Neural progenitor cell (in vitro differentiated cells): ENCODE measurements at regions not wholly inside any gene's neighbourhood (a gene's known extent, or its start where the extent isn't known, plus 50 kb on each side); places are given as distances from the start of the nearest gene placed in this dataset. TPM values are rescaled to one million over a fixed set of nuclear protein-coding genes. Genes with fewer than 3 reads are reported as not detected.

Experiments used
- DNase-seq: peaks from one replicate; pipeline ENCODE4 v3.0.0-alpha.2; 2016; ENCODE audit warnings: low spot score
- H2AFZ ChIP-seq: fragments of 200-600 bp; sonication (generic); replicated peaks from 2 replicates; pipeline ENCODE4 v1.6.1; 2016; ENCODE audit warnings: antibody characterized with exemption
- H3F3A ChIP-seq: fragments of 200-600 bp; sonication (generic); 2 replicates; pipeline ENCODE4 v1.6.1; 2016; ENCODE audit warnings: antibody characterized with exemption, low read depth
- H3K27ac ChIP-seq: fragments of 200-600 bp; sonication (generic); 2 replicates; pipeline ENCODE4 v1.5.1; 2016; ENCODE audit warnings: mild to moderate bottlenecking
- H3K27me3 ChIP-seq: fragments of 200-600 bp; sonication (generic); 2 replicates; pipeline ENCODE4 v1.6.1; 2016; ENCODE audit warnings: mild to moderate bottlenecking, moderate library complexity
- H3K36me3 ChIP-seq: fragments of 200-600 bp; sonication (generic); 2 replicates; pipeline ENCODE4 v1.5.1; 2016
- H3K4me1 ChIP-seq: fragments of 200-600 bp; sonication (generic); 2 replicates; pipeline ENCODE4 v1.6.1; 2016; ENCODE audit warnings: mixed run types
- H3K4me2 ChIP-seq: fragments of 200-600 bp; sonication (generic); 2 replicates; pipeline ENCODE4 v1.6.1; 2016
- H3K4me3 ChIP-seq: fragments of 200-600 bp; sonication (generic); 2 replicates; pipeline ENCODE4 v1.5.1; 2016
- H3K79me2 ChIP-seq: fragments of 200-600 bp; sonication (generic); 2 replicates; pipeline ENCODE4 v1.6.1; 2016; ENCODE audit warnings: low read depth
- H3K9ac ChIP-seq: fragments of 200-600 bp; sonication (generic); 2 replicates; pipeline ENCODE4 v1.6.1; 2016
- H3K9me3 ChIP-seq: fragments of 200-600 bp; sonication (generic); 2 replicates; pipeline ENCODE4 v1.5.1; 2016; ENCODE audit warnings: low read depth
- H4K20me1 ChIP-seq: fragments of 200-600 bp; sonication (generic); 2 replicates; pipeline ENCODE4 v1.6.1; 2016; ENCODE audit warnings: low read depth
- H3K27ac Mint-ChIP-seq: 3 replicates; pipeline ENCODE4 v1.8.0; 2021; ENCODE audit warnings: mixed read lengths
- H3K27me3 Mint-ChIP-seq: 2 replicates; pipeline ENCODE4 v1.8.0; 2022; ENCODE audit warnings: low read depth, mild to moderate bottlenecking, inconsistent platforms, moderate library complexity, mixed read lengths; ENCODE audit not compliant: insufficient read depth
- H3K36me3 Mint-ChIP-seq: 3 replicates; pipeline ENCODE4 v1.8.0; 2021; ENCODE audit warnings: mixed read lengths
- H3K4me1 Mint-ChIP-seq: 3 replicates; pipeline ENCODE4 v1.8.0; 2021; ENCODE audit warnings: mixed read lengths
- H3K4me3 Mint-ChIP-seq: 3 replicates; pipeline ENCODE4 v1.8.0; 2021; ENCODE audit warnings: mild to moderate bottlenecking, moderate library complexity, mixed read lengths
- H3K9me3 Mint-ChIP-seq: 3 replicates; pipeline ENCODE4 v1.8.0; 2020; ENCODE audit warnings: mixed read lengths
- EZH2 ChIP-seq: fragments of 200-600 bp; sonication (generic); IDR thresholded peaks from 2 replicates; pipeline ENCODE4 v1.6.1; 2017; ENCODE audit warnings: antibody characterized with exemption, mild to moderate bottlenecking, moderate library complexity
- EZH2phosphoT487 ChIP-seq: fragments of 200-600 bp; sonication (generic); IDR thresholded peaks from 2 replicates; pipeline ENCODE4 v1.6.1; 2017; ENCODE audit warnings: antibody characterized with exemption
- microRNA counts: library from miRNA; unstranded; fragments of <30 nt; microRNA quantifications from one replicate; lab custom pipeline; 2016
- microRNA-seq: library from miRNA; unstranded; fragments of <30 nt; microRNA quantifications from one replicate; pipeline ENCODE4, GENCODE V29; 2016
- small RNA-seq: library from RNA; depleted of rRNA; stranded (forward); fragments of <200 nt; gene quantifications from one replicate; pipeline ENCODE3, GENCODE V24; 2015
- TF ChIP-seq, protein P1 (sequence below): fragments of 200-600 bp; sonication (generic); IDR thresholded peaks from 2 replicates; pipeline ENCODE4 v1.5.1; 2017; ENCODE audit warnings: antibody characterized with exemption, mild to moderate bottlenecking

DNA sequence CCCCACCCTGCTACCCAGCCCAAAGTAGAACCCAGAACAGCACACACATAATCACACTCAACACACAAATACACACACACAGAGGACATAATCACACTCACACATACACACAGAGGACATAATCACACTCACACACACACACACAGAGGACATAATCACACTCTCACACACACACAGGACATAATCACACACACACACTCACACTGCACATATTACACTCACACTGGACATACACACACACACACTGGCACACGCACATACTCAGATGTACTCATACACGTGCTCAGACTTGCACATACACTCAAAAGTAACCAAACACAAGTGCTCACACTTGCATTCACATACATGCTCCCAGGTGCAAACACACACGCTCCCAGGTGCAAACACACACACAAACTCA is 54.3 kb upstream of the CAMK1G start:
- DNase-seq = no peak
- Histone ChIP-seq H3K4me2 (no peak overlapping the region), H3K9ac (no peak overlapping the region), H3K9me3 (no peaks in the 10 kb centered on the region), H3F3A (no peaks in the 10 kb centered on the region), H3K79me2 (no peaks in the 10 kb centered on the region), H4K20me1 (no peaks in the 10 kb centered on the region), H2AFZ (no peak overlapping the region), H3K27ac (no peak overlapping the region), H3K4me3 (no peak overlapping the region), H3K4me1 (peaks cover 12% of the 10 kb centered on the region), H3K36me3 (no peaks in the 10 kb centered on the region), H3K27me3 (no peaks in the 10 kb centered on the region)
- peaks cover 2% of the 10 kb centered on the region for H3K27me3 Mint-ChIP-seq
- no peaks in the 10 kb centered on the region for H3K36me3 Mint-ChIP-seq
- H3K4me1 Mint-ChIP-seq = peaks cover 9% of the 10 kb centered on the region
- no peaks in the 10 kb centered on the region for H3K9me3 Mint-ChIP-seq
- no peak for TF ChIP-seq EZH2
- no peak for TF ChIP-seq EZH2phosphoT487
- TF ChIP-seq, protein P1, sequence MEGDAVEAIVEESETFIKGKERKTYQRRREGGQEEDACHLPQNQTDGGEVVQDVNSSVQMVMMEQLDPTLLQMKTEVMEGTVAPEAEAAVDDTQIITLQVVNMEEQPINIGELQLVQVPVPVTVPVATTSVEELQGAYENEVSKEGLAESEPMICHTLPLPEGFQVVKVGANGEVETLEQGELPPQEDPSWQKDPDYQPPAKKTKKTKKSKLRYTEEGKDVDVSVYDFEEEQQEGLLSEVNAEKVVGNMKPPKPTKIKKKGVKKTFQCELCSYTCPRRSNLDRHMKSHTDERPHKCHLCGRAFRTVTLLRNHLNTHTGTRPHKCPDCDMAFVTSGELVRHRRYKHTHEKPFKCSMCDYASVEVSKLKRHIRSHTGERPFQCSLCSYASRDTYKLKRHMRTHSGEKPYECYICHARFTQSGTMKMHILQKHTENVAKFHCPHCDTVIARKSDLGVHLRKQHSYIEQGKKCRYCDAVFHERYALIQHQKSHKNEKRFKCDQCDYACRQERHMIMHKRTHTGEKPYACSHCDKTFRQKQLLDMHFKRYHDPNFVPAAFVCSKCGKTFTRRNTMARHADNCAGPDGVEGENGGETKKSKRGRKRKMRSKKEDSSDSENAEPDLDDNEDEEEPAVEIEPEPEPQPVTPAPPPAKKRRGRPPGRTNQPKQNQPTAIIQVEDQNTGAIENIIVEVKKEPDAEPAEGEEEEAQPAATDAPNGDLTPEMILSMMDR = no peak
- no peak overlapping the region for H3K27ac Mint-ChIP-seq
- no peak overlapping the region for H3K4me3 Mint-ChIP-seq

DNA sequence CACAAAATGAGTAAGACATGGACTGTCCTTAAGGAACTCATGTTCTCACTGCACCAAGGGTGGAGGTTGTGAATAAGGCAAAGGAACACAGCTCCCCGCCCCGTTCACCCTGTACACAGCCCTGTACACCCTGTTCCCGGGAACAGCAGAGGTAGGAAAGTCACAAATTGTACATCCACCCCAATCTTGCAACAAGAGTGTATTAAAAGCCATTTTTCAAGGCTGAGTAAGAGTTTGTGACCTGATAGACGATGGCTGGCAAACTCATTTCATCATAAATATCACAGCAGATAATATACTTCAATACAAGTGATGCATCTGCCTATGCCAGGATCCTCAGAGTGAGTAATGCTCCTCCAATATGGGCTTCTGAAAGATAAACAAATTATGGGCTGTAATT is 52.5 kb upstream of the CAMK1G start:
- H3K4me3 Mint-ChIP-seq = no peak overlapping the region
- Histone ChIP-seq H3K36me3 (no peaks in the 10 kb centered on the region), H3K9me3 (no peaks in the 10 kb centered on the region), H3F3A (no peaks in the 10 kb centered on the region), H3K27ac (no peak overlapping the region), H3K9ac (no peak overlapping the region), H3K79me2 (no peaks in the 10 kb centered on the region), H3K4me3 (no peak overlapping the region), H3K4me1 (peaks cover 12% of the 10 kb centered on the region), H2AFZ (no peak overlapping the region), H3K4me2 (no peak overlapping the region), H4K20me1 (no peaks in the 10 kb centered on the region), H3K27me3 (no peaks in the 10 kb centered on the region)
- no peak overlapping the region for H3K27ac Mint-ChIP-seq
- TF ChIP-seq, protein P1 = no peak
- H3K27me3 Mint-ChIP-seq = peaks cover 2% of the 10 kb centered on the region
- H3K36me3 Mint-ChIP-seq = no peaks in the 10 kb centered on the region
- no peaks in the 10 kb centered on the region for H3K9me3 Mint-ChIP-seq
- H3K4me1 Mint-ChIP-seq = peaks cover 9% of the 10 kb centered on the region
- no peak for DNase-seq

DNA sequence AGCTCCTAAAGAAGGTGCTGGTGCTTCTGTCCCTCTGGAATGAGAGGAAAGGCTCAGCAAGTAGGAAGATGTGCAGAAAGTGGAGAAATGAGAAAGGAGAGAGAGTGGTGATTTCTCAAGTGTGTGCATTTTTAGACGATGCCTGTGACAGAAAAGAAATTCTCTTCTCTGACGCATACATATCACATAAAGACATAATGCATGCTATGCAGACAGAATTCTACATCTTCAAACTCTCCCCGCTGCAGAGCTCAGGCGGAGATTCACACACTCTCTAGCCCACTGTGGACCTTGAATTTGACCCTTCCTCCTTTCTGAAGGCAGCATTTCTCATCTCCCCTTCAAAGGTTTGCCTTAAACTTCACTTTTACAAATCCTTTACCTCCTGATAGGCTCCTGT is 52.0 kb upstream of the CAMK1G start:
- TF ChIP-seq EZH2 = no peak
- TF ChIP-seq, protein P1 = no peak
- TF ChIP-seq EZH2phosphoT487 = no peak
- Histone ChIP-seq H3K9ac (no peak overlapping the region), H3F3A (no peaks in the 10 kb centered on the region), H3K4me1 (peaks cover 12% of the 10 kb centered on the region), H3K27me3 (no peaks in the 10 kb centered on the region), H2AFZ (no peak overlapping the region), H4K20me1 (no peaks in the 10 kb centered on the region), H3K36me3 (no peaks in the 10 kb centered on the region), H3K79me2 (no peaks in the 10 kb centered on the region), H3K4me3 (no peak overlapping the region), H3K9me3 (no peaks in the 10 kb centered on the region), H3K27ac (no peak overlapping the region), H3K4me2 (no peak overlapping the region)
- no peak overlapping the region for H3K4me3 Mint-ChIP-seq
- peaks cover 9% of the 10 kb centered on the region for H3K4me1 Mint-ChIP-seq
- no peaks in the 10 kb centered on the region for H3K9me3 Mint-ChIP-seq
- DNase-seq = no peak
- H3K27ac Mint-ChIP-seq = no peak overlapping the region
- H3K27me3 Mint-ChIP-seq = peaks cover 2% of the 10 kb centered on the region
- no peaks in the 10 kb centered on the region for H3K36me3 Mint-ChIP-seq

MicroRNA genes in the stretch of these regions (microRNA counts, 767-probe panel; counts per million panel counts)
- microRNA hsa-miR-205-5p (lab: Ali Mortazavi, UCI) = 4,644 counts per million, percentile 91 among the panel's probes with 10 or more counts

Small RNA genes in the stretch of these regions (microRNA-seq; reads per million reads assigned to microRNA genes)
- 106 reads per million, percentile 77 among the genes with 10 or more reads in this experiment for gene MIR205

Small RNA genes in the stretch of these regions (small RNA-seq; reads per million reads assigned to genes)
- gene AC104465.1 = not detected
